IPS-18a (cell line): ENCODE measurements at regions not wholly inside any gene's neighbourhood (a gene's known extent, or its start where the extent isn't known, plus 50 kb on each side); places are given as distances from the start of the nearest gene placed in this dataset.
A peak's percentile ranks its signal among the peaks of the same experiment; 100 is the strongest.
"Not testable (repeated sequence)": the region's sequence is repeated elsewhere in the genome, so short reads cannot be mapped to it uniquely, and the experiment has no call there.

Experiments used
- H3K27ac ChIP-seq: one replicate; pipeline ENCODE4 v1.5.1; 2013; ENCODE audit warnings: low read length
- H3K27me3 ChIP-seq: one replicate; pipeline ENCODE4 v1.6.1; 2013; ENCODE audit warnings: mild to moderate bottlenecking, low read length; ENCODE audit not compliant: control insufficient read depth, insufficient read depth
- H3K36me3 ChIP-seq: one replicate; pipeline ENCODE4 v1.6.1; 2013; ENCODE audit warnings: low read depth, low read length; ENCODE audit not compliant: control insufficient read depth
- H3K4me1 ChIP-seq: one replicate; pipeline ENCODE4 v1.6.1; 2013; ENCODE audit warnings: low read depth, low read length; ENCODE audit not compliant: control insufficient read depth
- H3K4me3 ChIP-seq: one replicate; pipeline ENCODE4 v1.5.1; 2013; ENCODE audit warnings: low read length
- H3K9ac ChIP-seq: one replicate; pipeline ENCODE4 v1.6.1; 2013; ENCODE audit warnings: mild to moderate bottlenecking, low read length, moderate library complexity
- H3K9me3 ChIP-seq: one replicate; pipeline ENCODE4 v1.6.1; 2013; ENCODE audit warnings: low read depth, low read length; ENCODE audit not compliant: control insufficient read depth

GRCh38 chr17:47066841-47067682, 88.0 kb upstream of the RPRML start:
- Histone ChIP-seq H3K4me1 (peaks cover 16% of the 10 kb centered on the region), H3K4me3 (peak overlapping the region; percentile 84), H3K27me3 (no peaks in the 10 kb centered on the region), H3K9ac (peak overlapping the region; percentile 74), H3K9me3 (no peaks in the 10 kb centered on the region), H3K27ac (peak overlapping the region; percentile 67), H3K36me3 (no peaks in the 10 kb centered on the region)

GRCh38 chr17:47066095-47066494, 87.0 kb upstream of the RPRML start:
- no peaks in the 10 kb centered on the region for H3K36me3 ChIP-seq
- no peak overlapping the region for H3K27ac ChIP-seq
- peaks cover 16% of the 10 kb centered on the region for H3K4me1 ChIP-seq
- H3K4me3 ChIP-seq = peak overlapping the region; percentile 84
- H3K9ac ChIP-seq = no peak overlapping the region
- H3K27me3 ChIP-seq = no peaks in the 10 kb centered on the region
- no peaks in the 10 kb centered on the region for H3K9me3 ChIP-seq

- Histone ChIP-seq H3K9me3 (no peaks in the 10 kb centered on the region), H3K9ac (no peak overlapping the region), H3K27me3 (no peaks in the 10 kb centered on the region), H3K4me1 (peaks cover 16% of the 10 kb centered on the region), H3K36me3 (no peaks in the 10 kb centered on the region), H3K4me3 (no peak overlapping the region), H3K27ac (no peak overlapping the region)
Observed at GRCh38 chr17:47064684-47065083, 85.6 kb upstream of the RPRML start.

GRCh38 chr17:47063475-47063874, 84.4 kb upstream of the RPRML start:
- Histone ChIP-seq H3K36me3 (no peaks in the 10 kb centered on the region), H3K27ac (no peak overlapping the region), H3K9me3 (no peaks in the 10 kb centered on the region)

GRCh38 chr17:47062851-47063250, 83.8 kb upstream of the RPRML start:
- not testable (repeated sequence) for H3K9me3 ChIP-seq, H3K4me3 ChIP-seq, H3K36me3 ChIP-seq, H3K27me3 ChIP-seq, H3K9ac ChIP-seq, H3K27ac ChIP-seq
- H3K4me1 ChIP-seq = peaks cover 16% of the 10 kb centered on the region

More at GRCh38 chr17:47063475-47063874, 84.4 kb upstream of the RPRML start:
- H3K4me3 ChIP-seq = no peak overlapping the region
- peaks cover 16% of the 10 kb centered on the region for H3K4me1 ChIP-seq
- no peaks in the 10 kb centered on the region for H3K27me3 ChIP-seq
- no peak overlapping the region for H3K9ac ChIP-seq

- not testable (repeated sequence) for H3K4me1 ChIP-seq, H3K27me3 ChIP-seq, H3K4me3 ChIP-seq, H3K9me3 ChIP-seq, H3K9ac ChIP-seq, H3K36me3 ChIP-seq, H3K27ac ChIP-seq
Observed at GRCh38 chr17:47060005-47060404, 81.0 kb upstream of the RPRML start.

- H3K4me1 ChIP-seq = no peaks in the 10 kb centered on the region
- no peaks in the 10 kb centered on the region for H3K36me3 ChIP-seq
- H3K27me3 ChIP-seq = no peaks in the 10 kb centered on the region
- H3K9me3 ChIP-seq = no peaks in the 10 kb centered on the region
- H3K4me3 ChIP-seq = no peak overlapping the region
- no peak overlapping the region for H3K27ac ChIP-seq
- no peak overlapping the region for H3K9ac ChIP-seq
Observed at GRCh38 chr17:47057830-47058229, 78.8 kb upstream of the RPRML start.

- not testable (repeated sequence) for H3K4me3 ChIP-seq, H3K27me3 ChIP-seq, H3K36me3 ChIP-seq, H3K27ac ChIP-seq, H3K9ac ChIP-seq, H3K9me3 ChIP-seq, H3K4me1 ChIP-seq
Observed at GRCh38 chr17:47057279-47057678, 78.2 kb upstream of the RPRML start.

- not testable (repeated sequence) for H3K9me3 ChIP-seq, H3K36me3 ChIP-seq, H3K27ac ChIP-seq, H3K9ac ChIP-seq, H3K4me1 ChIP-seq, H3K4me3 ChIP-seq, H3K27me3 ChIP-seq
Observed at GRCh38 chr17:47056687-47057086, 77.6 kb upstream of the RPRML start.
